Renal cortex interstitium (tissue), 11 donors: ENCODE measurements at regions not wholly inside any gene's neighbourhood (a gene's known extent, or its start where the extent isn't known, plus 50 kb on each side); places are given as distances from the start of the nearest gene placed in this dataset.

Experiments used
- DNase-seq, 11 donors: peaks; one replicate each; pipeline ENCODE4 v3.0.0-alpha.2; 2013; ENCODE audit warnings: low read depth in 9 of 11, low spot score in 4 of 11; ENCODE audit errors: extremely low read depth in 1 of 11

DNA sequence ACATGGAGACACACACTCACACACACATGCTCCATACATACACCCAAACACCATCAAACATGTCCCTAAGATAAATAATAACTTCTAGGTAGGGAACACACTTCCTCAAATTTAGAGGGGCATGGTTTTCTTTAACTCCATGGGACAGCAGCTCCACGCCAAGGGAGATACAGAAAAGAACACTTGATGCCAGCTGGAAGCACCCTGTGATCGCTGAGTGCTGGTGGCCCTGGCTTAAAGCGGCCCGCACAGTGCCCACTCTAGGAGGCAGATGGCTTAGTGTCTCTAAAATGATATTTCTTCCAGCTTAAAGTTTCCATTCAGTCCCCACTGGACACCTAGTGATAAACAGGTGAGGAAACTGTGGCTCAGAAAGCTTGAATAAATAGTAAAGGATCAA lies 232.9 kb downstream of the UACA start:
- DNase-seq = no peak

DNA sequence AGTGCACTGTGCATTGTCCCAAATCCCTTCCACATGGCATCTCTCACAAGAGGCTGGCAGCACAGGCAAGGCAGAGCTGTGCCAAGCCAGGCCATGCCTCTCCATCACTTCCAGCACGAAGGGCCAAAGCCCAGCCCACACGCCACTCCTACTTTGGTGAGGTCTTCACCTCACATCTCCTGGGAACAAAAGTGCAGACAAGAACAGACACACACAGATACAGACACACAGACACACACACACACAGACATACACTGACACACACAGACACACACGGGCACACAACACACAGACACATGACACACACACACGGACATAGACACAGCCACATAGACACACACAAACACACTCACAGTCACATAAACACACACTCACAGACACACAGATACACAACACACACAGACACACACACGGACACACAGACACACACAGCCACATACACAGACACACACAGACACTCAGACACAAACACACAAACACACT lies 233.3 kb downstream of the UACA start:
- DNase-seq = no peak

GRCh38 chr15:70528816-70529215 lies 234.5 kb downstream of the UACA start:
- no peak for DNase-seq

- DNase-seq = no peak
These were observed 235.1 kb downstream of the UACA start for GRCh38 chr15:70528270-70528706.

- no peak for DNase-seq
These were observed 236.4 kb downstream of the UACA start for GRCh38 chr15:70526974-70527325.

- DNase-seq = no peak
These were observed 237.0 kb downstream of the UACA start for GRCh38 chr15:70526221-70526973.

- DNase-seq = no peak
These were observed 237.8 kb downstream of the UACA start for GRCh38 chr15:70525551-70525950.

DNA sequence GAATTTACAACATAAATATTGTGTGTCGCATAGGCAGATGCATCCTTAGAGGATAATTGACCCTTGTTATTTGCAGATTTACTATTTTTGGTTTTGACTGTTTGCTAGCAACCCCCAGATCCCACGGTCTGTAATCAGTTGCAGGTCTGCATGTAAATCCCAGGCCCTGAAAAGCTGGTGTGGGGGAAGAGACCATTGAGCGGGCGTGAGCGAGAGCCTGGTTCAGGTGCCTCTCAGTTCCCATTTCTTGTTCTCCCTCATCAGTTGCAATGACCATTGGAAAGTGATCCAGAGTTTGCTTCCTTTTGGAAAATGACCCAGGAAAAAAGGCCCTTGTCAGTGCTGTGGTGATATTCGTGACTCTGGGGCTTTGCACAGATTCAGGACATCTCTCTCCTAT lies 238.9 kb downstream of the UACA start:
- no peak for DNase-seq

- DNase-seq = no peak
These were observed 239.7 kb downstream of the UACA start for GRCh38 chr15:70523616-70524015.

DNA sequence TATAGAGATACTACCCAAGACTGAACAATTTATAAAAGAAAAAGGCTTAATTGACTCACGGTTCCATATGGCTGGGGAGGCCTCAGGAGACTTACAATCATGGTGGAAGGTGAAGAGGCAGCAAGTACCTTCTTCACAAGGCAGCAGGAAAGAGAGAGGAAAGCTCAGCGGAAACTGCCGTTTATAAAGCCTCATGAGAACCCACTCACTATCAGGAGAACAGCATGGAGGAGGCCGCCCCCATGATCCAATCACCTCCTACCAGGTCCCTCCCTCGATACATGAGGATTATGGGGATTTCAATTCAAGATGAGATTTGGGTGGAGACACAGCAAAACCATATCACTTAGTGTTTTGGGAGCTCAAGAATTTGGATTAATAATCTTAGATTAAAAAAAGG lies 240.2 kb downstream of the UACA start:
- DNase-seq = no peak

GRCh38 chr15:70522323-70522966 lies 240.9 kb downstream of the UACA start:
- DNase-seq = no peak

GRCh38 chr15:70521576-70522322 lies 241.6 kb downstream of the UACA start:
- no peak for DNase-seq

DNA sequence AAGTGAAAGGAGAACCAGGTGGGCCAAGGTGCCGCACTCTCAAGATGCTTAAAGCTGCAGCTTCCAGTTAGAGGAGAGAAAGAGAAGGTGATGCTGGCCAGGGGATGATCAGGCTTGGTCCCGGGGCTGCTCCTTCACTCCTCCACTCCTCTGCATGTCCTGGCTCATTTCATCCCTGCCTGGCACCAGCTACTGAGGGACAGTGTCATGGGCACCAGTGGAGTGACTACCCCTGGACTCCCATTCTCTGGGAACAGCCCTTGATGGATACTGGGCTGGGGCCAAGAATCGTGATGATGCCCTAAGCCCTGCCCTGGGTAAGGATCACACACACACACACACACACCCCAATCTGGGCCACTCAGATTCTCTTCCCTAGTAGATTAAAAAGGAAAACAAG lies 243.7 kb downstream of the UACA start:
- DNase-seq = no peak

DNA sequence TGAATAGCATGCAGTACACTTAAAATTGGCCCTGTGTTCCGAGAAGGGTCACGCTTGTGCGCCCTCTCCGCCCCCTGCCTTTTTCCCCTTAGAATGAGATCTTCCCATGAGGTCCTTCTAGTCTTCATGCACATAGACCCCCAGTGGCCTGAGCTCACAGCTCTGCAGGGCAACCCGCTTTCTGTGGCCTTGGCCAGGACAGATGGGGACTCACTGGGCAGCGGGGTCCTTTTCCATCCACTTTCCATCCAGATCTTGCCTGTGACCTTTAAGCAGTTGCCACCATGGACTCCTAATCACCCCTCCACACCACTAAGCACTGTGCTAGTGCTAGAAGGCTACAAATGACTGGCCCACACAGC lies 244.4 kb downstream of the UACA start:
- DNase-seq = no peak

GRCh38 chr15:70518201-70519003 lies 245.0 kb downstream of the UACA start:
- DNase-seq = no peak

GRCh38 chr15:70517194-70517590 lies 246.2 kb downstream of the UACA start:
- no peak for DNase-seq

DNA sequence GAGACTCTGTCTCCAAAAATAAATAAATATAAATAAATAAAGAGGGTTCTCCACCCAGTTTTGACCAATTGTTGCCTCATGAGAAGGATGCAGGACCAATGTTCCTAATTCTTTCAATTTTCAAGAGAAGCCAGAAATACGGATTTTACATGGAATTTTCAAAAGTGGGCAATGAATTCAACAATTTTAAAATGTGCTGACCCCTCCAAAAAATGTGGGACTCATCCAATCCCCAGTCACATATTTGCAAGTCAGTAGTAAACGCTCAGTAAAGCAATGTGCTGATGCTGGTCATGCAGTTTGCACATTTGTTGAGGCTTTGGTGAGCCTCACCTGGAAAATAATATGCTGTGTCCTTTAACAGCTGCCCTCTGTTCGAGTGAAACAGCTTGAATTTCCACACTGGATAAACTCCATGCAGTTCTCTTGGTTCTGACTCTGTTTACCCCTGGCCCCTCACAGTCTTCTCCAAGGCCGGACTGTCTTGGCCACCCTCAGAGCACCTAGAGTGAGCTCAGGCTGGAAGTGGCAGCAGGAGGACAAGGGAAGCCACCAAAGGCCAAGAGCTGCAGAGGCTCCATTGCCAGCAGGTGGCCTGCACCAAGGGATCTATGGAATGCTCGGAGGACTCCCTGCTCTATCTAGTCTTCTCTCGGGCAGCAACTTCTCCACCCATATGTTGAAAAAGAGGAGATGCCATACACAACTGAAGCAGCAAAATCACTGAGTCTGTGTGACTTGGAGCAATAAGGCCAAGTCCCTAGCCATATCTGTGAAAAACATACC lies 246.8 kb downstream of the UACA start:
- DNase-seq = no peak

GRCh38 chr15:70514251-70514650 lies 249.1 kb downstream of the UACA start:
- DNase-seq = no peak

DNA sequence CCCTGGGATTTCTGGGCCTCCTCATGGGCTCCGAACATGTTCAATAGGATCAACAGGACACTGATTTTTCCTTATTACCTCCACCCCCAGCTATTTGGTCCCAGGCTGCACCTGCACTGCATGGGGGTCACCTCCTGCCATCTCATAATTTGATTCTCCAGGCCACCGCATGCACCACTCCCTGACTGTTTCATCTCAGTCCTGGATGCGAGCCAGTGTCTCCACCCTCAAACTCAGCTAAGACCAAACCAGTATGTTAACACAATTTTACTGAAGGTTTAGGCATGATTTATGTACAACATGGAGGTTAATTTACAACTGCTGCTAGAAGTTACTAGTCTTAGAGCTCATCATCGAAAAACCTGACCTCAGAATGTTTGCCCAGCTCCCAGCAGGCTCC lies 249.5 kb downstream of the UACA start:
- DNase-seq = no peak
